ENCODE measurements at regions not wholly inside any gene's neighbourhood (a gene's known extent, or its start where the extent isn't known, plus 50 kb on each side); places are given as distances from the start of the nearest gene placed in this dataset.

GRCh38 chr12:72141381-72141780 is 130.8 kb upstream of the TRHDE start:
- TF ChIP-seq EZH2phosphoT487 (IDR thresholded peaks at IDR 0.05; ENCODE audit: insufficient read depth, low read depth), result no peak
- no peak for TF ChIP-seq EZH2 (IDR thresholded peaks at IDR 0.05; ENCODE audit: insufficient read depth, poor library complexity, severe bottlenecking)

Data from GM23248 (cell line).